ENCODE measurements at regions not wholly inside any gene's neighbourhood (a gene's known extent, or its start where the extent isn't known, plus 50 kb on each side); places are given as distances from the start of the nearest gene placed in this dataset.
"Not testable (repeated sequence)": the region's sequence is repeated elsewhere in the genome, so short reads cannot be mapped to it uniquely, and the experiment has no call there.

DNA sequence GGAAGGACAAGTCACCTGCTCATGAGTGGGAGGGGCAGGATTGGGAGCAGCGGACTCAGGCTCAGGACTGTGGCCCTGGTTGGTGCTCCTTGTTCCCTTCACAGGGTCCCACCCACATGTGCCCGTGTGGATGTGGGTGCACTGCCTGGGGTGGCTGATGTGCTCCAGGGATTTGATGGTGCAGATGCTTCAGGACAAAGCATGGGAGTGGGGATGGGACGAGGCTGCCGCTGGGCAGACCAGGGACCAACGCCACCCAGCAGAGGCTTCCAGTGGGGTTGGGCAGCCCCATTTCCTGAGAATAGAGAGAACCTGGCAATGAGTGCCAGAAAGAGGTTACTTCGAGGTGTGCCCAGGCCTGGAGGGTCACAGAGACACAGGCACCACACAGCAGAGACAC lies 65.5 kb upstream of the IGLL5 start:
- no peak overlapping the region for H2BK120ac ChIP-seq (ENCODE audit: low read depth, low read length, poor library complexity, severe bottlenecking)
- H3K14ac ChIP-seq (ENCODE audit: insufficient read depth, low read length) = no peak overlapping the region
- Mint-ChIP-seq H3K27ac (peak overlapping the region in 1 of 3 experiments; percentile 70; a peak in 1 of 7 replicates), H3K36me3 (ENCODE audit: insufficient read depth in 1 of 3, low read depth in 3 of 3) (no peaks in the 10 kb centered on the region), H3K9me3 (no peaks in the 10 kb centered on the region), H3K4me1 (peaks cover 0 to 9% of the 10 kb centered on the region in 2 experiments; a peak in 2 of 4 replicates), H3K4me3 (no peak overlapping the region), H3K27me3 (ENCODE audit: low read depth) (peaks cover 98% of the 10 kb centered on the region)
- no peaks in the 10 kb centered on the region for H3K79me1 ChIP-seq (ENCODE audit: insufficient read depth, low read depth, low read length, poor library complexity, severe bottlenecking)
- H4K91ac ChIP-seq (ENCODE audit: insufficient read length, low read depth, low read length) = no peak overlapping the region
- H2BK15ac ChIP-seq (ENCODE audit: low read depth, low read length) = no peak overlapping the region
- H3K56ac ChIP-seq (ENCODE audit: insufficient read length, low read depth, low read length) = no peak overlapping the region
- no peak overlapping the region for H2BK20ac ChIP-seq (ENCODE audit: low read depth, low read length, poor library complexity, severe bottlenecking)
- no peak overlapping the region for H3K4me2 ChIP-seq (ENCODE audit: insufficient read depth, insufficient read length, low read length)
- H3K23me2 ChIP-seq (ENCODE audit: insufficient read length, low read depth, low read length, poor library complexity, severe bottlenecking) = no peaks in the 10 kb centered on the region
- H3K23ac ChIP-seq (ENCODE audit: insufficient read length, low read depth, low read length) = no peak overlapping the region
- no peak overlapping the region for H4K8ac ChIP-seq (replicated peaks; ENCODE audit: insufficient read length, low read depth, low read length)
- no peak overlapping the region for H3K9ac ChIP-seq (ENCODE audit: extremely low read depth, insufficient read length, low read length)
- WGBS (ENCODE audit: extremely low coverage, insufficient read length, low lambda C conversion rate) = no CpG with 5 or more reads among the region's 6 CpGs
- H3K27ac ChIP-seq (ENCODE audit: insufficient read length, low read depth, low read length) = no peak overlapping the region
- no peaks in the 10 kb centered on the region; the same call in 1 of the 2 replicates for H3K4me1 ChIP-seq (ENCODE audit: insufficient read depth, low read length)
- no peak overlapping the region for H2AFZ ChIP-seq (ENCODE audit: low read length)
- H3K79me2 ChIP-seq (ENCODE audit: insufficient read depth, low read length) = no peaks in the 10 kb centered on the region
- H3T11ph ChIP-seq (ENCODE audit: low read length) = no peak overlapping the region
- no peak for DNase-seq
- no peak overlapping the region for H2BK12ac ChIP-seq (ENCODE audit: insufficient read length, low read depth, low read length)
- no peak overlapping the region for H3K18ac ChIP-seq (ENCODE audit: insufficient read length, low read depth, low read length)
- no peaks in the 10 kb centered on the region for H4K20me1 ChIP-seq (ENCODE audit: control insufficient read depth, insufficient read depth, insufficient read length)
- H3K9me3 ChIP-seq (ENCODE audit: control insufficient read depth, low read depth, low read length) = no peaks in the 10 kb centered on the region
- H2AK5ac ChIP-seq (ENCODE audit: insufficient read length, low read length) = no peak overlapping the region
- H2BK5ac ChIP-seq (ENCODE audit: insufficient read length, low read length) = no peak overlapping the region
- no peaks in the 10 kb centered on the region; the same call in 1 of the 2 replicates for H3K27me3 ChIP-seq (ENCODE audit: insufficient read depth, low read length)
- TF ChIP-seq, protein P1, sequence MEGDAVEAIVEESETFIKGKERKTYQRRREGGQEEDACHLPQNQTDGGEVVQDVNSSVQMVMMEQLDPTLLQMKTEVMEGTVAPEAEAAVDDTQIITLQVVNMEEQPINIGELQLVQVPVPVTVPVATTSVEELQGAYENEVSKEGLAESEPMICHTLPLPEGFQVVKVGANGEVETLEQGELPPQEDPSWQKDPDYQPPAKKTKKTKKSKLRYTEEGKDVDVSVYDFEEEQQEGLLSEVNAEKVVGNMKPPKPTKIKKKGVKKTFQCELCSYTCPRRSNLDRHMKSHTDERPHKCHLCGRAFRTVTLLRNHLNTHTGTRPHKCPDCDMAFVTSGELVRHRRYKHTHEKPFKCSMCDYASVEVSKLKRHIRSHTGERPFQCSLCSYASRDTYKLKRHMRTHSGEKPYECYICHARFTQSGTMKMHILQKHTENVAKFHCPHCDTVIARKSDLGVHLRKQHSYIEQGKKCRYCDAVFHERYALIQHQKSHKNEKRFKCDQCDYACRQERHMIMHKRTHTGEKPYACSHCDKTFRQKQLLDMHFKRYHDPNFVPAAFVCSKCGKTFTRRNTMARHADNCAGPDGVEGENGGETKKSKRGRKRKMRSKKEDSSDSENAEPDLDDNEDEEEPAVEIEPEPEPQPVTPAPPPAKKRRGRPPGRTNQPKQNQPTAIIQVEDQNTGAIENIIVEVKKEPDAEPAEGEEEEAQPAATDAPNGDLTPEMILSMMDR (conservative IDR thresholded peaks at IDR 0.05) = no peak
- H3K4ac ChIP-seq (ENCODE audit: low read depth, low read length) = no peak overlapping the region
- H4K5ac ChIP-seq (ENCODE audit: insufficient read length, low read depth, low read length) = no peak overlapping the region

DNA sequence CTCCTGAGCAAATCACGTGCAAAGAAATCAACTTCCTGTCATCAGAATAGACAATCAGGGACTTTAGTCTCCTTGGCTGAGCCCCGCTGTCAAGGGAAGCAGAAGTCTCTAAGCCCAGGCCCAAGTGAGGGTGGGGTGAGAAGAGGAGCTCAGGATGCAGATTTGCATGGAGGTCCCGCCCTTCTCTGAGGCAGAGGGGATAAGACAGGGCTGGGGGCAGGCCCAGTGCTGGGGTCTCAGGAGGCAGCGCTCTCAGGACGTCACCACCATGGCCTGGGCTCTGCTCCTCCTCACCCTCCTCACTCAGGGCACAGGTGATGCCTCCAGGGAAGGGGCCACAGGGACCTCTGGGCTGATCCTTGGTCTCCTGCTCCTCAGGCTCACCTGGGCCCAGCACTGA lies 65.1 kb upstream of the IGLL5 start:
- H2BK120ac ChIP-seq (ENCODE audit: low read depth, low read length, poor library complexity, severe bottlenecking); H3K9me3 ChIP-seq (ENCODE audit: control insufficient read depth, low read depth, low read length): not testable (repeated sequence)

More for the DNA sequence above, 65.1 kb upstream of the IGLL5 start:
- not testable (repeated sequence) for H3K27ac ChIP-seq (ENCODE audit: insufficient read length, low read depth, low read length); H2BK15ac ChIP-seq (ENCODE audit: low read depth, low read length); H3K56ac ChIP-seq (ENCODE audit: insufficient read length, low read depth, low read length); H2AFZ ChIP-seq (ENCODE audit: low read length); H3K79me1 ChIP-seq (ENCODE audit: insufficient read depth, low read depth, low read length, poor library complexity, severe bottlenecking); H3K27me3 ChIP-seq (ENCODE audit: insufficient read depth, low read length); H3K23ac ChIP-seq (ENCODE audit: insufficient read length, low read depth, low read length); H3K9me3 Mint-ChIP-seq; H4K91ac ChIP-seq (ENCODE audit: insufficient read length, low read depth, low read length); H2BK12ac ChIP-seq (ENCODE audit: insufficient read length, low read depth, low read length); H3K23me2 ChIP-seq (ENCODE audit: insufficient read length, low read depth, low read length, poor library complexity, severe bottlenecking); H4K8ac ChIP-seq (replicated peaks; ENCODE audit: insufficient read length, low read depth, low read length); H2BK5ac ChIP-seq (ENCODE audit: insufficient read length, low read length); H3K4me1 Mint-ChIP-seq; H3T11ph ChIP-seq (ENCODE audit: low read length); H3K4me1 ChIP-seq (ENCODE audit: insufficient read depth, low read length); H2AK5ac ChIP-seq (ENCODE audit: insufficient read length, low read length); H3K36me3 Mint-ChIP-seq (ENCODE audit: insufficient read depth in 1 of 3, low read depth in 3 of 3); H4K20me1 ChIP-seq (ENCODE audit: control insufficient read depth, insufficient read depth, insufficient read length); H3K4ac ChIP-seq (ENCODE audit: low read depth, low read length); H3K9ac ChIP-seq (ENCODE audit: extremely low read depth, insufficient read length, low read length); H3K18ac ChIP-seq (ENCODE audit: insufficient read length, low read depth, low read length); H3K79me2 ChIP-seq (ENCODE audit: insufficient read depth, low read length); H3K4me2 ChIP-seq (ENCODE audit: insufficient read depth, insufficient read length, low read length); H4K5ac ChIP-seq (ENCODE audit: insufficient read length, low read depth, low read length); DNase-seq; H3K14ac ChIP-seq (ENCODE audit: insufficient read depth, low read length); H3K4me3 Mint-ChIP-seq; H2BK20ac ChIP-seq (ENCODE audit: low read depth, low read length, poor library complexity, severe bottlenecking)
- H3K27me3 Mint-ChIP-seq (ENCODE audit: low read depth) = peaks cover 98% of the 10 kb centered on the region
- WGBS (ENCODE audit: extremely low coverage, insufficient read length, low lambda C conversion rate) = no CpG with 5 or more reads among the region's 5 CpGs
- peak overlapping the region in 1 of 3 experiments; percentile 70; a peak in 1 of 7 replicates for H3K27ac Mint-ChIP-seq
